GM18507 (cell line): ENCODE measurements at regions not wholly inside any gene's neighbourhood (a gene's known extent, or its start where the extent isn't known, plus 50 kb on each side); places are given as distances from the start of the nearest gene placed in this dataset.
"Not testable (repeated sequence)": the region's sequence is repeated elsewhere in the genome, so short reads cannot be mapped to it uniquely, and the experiment has no call there.

Experiments
- DNase-seq: peaks from one replicate; pipeline ENCODE4 v3.0.0; 2011; ENCODE audit warnings: low read depth; ENCODE audit not compliant: insufficient read length; ENCODE audit errors: extremely low spot score
- FAIRE-seq: peaks from 2 replicates; lab custom pipeline; 2011; peaks lifted over from hg19 to GRCh38; lab: Jason Lieb, UNC

DNA sequence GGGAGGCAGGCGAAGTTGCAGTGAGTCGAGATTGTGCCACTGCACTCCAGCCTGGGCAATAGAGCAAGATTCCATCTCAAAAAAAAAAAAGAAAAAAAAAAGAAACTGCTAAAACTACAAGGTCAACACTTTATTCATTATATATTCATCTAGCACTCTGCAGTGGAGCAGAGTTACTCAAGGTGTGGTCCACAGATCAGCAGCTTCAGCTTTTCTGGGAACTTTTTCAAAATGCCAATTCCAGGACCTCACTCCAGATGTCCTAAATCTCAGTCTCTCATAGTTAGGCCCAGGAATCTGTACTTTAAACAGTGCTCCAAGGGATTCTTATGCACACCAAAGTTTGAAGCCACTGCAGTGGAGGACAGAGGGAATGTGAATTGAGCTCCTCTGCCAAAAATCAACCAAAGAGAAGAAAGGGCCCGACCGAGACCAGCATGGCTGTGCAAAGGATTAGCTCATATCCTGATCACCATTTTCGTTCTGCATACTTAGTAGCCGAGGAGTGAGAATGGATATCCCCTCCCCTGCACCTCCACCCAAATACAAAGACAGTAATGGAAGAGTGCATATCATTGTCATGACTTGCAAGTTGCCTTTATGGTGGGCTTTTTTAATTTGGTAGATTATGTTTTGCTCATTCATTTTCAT, 201.9 kb downstream of the MEX3B start:
- no peak for FAIRE-seq
- DNase-seq: no peak

DNA sequence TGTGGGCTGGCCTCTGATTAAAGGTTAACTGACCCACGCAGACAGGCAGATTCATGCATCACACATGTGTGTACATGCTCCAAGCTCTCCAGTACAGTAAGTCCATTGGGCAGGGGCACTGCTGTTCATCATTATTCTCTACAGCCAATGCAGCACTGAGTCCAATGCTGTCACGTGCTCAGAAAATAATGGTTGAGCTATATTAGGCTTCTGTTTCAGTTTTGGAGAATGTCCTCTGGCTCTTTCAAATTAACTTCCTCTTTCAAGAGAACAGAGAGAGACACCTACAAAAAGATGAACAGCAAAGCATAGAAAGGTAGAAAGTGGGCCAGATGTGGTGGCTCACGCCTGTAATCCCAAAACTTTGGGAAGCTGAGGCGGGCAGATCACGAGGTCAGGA, 202.6 kb downstream of the MEX3B start:
- FAIRE-seq (peak; percentile 78), DNase-seq (no peak)

DNA sequence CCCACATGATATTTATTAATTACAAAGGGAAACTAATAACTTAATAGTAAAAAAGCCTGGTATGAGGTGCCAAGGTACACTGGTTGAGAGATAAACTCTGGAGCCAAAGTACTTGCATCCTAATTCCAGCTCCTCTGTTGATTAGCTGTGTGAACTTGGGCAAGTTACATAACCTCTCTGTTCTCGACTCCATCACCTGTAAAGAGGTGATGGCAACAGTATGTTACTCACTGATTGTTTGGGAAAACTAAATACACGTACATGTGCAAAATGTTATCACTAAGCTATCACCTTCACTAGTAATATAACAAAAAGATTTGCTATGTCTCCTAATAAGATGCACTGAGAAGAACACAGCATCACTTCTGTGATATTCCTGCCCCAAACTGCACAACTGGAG, 206.4 kb downstream of the MEX3B start:
- FAIRE-seq: no peak
- no peak for DNase-seq

DNA sequence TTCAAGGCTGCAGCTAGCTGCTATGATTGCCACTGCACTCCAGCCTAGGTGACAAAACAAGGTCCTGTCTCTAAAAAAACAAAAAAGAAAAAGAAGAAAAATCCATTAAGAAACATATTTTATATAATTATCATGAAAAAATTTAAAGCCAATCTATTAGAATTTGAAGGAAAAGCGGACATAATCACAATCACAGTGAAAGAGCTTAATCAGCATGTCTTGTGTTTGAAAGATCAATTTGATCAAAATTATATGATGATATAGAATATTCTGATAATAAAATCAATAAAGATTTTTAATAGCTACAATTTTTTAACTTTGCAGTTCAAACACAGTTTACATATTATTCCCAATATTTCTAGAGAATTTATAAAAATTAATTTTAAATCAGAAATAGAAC, 210.1 kb downstream of the MEX3B start:
- DNase-seq: no peak
- FAIRE-seq: no peak

DNA sequence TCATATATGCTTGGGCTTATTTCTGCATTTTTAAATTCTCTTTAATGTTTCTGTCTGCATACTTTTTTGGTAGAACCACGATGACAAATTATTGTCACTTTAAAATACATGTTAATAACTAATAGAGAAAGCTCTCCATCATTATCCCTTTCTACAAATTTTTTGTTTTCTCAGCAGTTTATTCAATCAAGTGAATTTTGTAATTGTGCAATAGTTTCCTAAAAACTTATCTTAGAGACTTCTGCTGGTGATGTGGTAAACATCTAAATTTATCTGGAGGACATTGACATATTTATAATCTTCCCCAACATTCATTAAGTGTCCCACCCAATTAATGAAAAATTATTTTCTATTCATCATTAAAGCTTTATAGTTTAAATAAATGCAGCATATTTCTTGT, 215.3 kb downstream of the MEX3B start:
- FAIRE-seq: no peak
- no peak for DNase-seq

DNA sequence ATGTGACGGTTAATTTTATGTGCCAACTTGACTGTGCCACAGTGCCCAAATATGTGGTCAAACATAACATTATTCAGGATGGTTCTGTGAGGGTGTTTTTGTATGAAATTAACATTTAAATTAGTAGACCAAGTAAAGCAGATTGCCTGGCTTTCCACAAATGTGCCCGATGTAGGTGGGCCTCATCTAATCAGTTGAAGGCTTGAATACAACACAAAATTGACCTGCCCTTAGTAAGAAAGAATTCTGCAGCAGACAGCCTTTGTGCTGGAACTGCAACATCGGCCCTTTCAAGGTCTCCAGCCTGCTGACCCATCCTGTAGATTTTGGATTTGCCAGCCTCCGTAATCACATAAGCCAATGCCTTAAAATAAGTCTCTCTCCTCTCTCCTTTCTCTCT, 215.9 kb downstream of the MEX3B start:
- DNase-seq (no peak), FAIRE-seq (no peak)

DNA sequence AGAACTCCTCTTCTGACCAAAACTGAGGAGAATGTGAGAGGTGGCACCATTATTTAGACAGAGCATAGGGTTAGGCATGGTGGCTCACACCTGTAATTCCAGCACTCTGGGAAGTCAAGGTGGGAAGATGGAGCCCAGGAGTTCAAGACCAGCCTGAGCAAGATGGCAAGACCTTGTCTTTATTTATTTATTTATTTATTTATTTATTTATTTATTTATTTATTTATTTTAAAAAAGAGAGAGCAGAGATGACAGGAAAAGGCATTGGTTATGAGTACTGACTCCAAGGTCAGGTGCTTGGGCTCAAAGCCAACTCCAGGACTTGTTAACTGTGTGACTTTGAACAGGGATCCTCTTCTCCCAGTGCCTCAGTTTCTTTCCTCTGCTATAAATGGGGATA, 217.7 kb downstream of the MEX3B start:
- DNase-seq (no peak), FAIRE-seq (no peak)

DNA sequence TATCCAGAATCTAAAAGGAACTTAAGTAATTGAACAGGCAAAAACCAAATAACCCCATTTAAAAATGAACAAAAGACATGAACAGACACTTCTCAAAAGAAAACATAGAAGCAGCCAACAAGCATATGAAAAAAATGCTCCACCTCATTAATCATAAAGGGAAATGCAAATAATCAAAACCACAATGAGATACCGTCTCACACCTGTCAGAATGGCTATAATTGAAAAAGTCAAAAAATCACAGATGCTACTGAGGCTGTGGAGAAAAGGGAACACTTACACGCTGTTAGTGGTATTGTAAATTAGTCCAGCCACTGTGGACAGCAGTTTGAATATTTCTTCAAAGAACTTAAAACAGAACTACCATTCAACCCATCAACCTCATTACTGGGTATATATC, 220.7 kb downstream of the MEX3B start:
- no peak for DNase-seq
- FAIRE-seq: no peak

DNA sequence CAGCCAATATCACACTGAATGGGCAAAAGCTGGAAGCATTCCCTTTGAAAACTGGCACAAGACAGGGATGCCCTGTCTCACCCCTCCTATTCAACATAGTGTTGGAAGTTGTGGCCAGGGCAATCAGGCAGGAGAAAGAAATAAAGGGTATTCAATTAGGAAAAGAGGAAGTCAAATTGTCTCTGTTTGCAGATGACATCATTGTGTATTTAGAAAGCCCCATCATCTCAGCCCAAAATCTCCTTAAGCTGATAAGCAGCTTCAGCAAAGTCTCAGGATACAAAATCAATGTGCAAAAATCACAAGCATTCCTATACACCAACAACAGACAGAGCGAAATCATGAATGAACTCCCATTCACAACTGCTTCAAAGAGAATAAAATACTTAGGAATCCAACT, 223.2 kb downstream of the MEX3B start:
- DNase-seq, FAIRE-seq: not testable (repeated sequence)

DNA sequence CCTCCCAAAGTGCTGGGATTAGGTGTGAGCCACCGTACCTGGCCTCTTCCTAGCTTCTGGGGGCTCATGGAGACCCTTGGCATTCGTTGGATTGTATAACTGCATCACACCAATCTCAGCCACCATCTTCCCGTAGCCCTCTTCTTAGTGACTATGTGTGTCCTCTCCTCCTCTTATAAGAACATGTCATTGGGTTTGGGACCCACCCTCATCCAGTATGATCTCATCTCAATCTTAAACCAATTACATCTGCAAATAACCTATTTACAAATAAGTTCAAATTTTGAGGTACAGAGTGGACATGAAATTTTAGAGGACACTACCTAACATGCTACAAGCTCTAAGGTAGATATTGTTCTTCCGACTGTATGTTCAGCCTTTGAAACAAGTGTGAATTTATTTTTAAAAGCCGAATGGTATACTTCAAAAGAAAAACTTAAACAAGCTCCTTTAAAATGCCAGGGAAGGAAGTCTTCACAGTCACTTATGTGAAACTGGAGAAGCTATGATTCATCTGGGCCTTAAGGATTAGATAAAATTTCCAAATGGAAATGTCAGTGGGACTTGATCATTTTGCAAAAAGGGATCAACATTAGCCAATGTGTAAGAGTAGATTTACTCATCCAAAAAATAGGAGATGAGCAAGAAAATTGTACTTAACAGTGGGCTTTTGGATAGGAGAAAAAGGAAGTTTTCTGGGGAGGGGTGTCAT, 225.7 kb downstream of the MEX3B start:
- DNase-seq (no peak), FAIRE-seq (no peak)

DNA sequence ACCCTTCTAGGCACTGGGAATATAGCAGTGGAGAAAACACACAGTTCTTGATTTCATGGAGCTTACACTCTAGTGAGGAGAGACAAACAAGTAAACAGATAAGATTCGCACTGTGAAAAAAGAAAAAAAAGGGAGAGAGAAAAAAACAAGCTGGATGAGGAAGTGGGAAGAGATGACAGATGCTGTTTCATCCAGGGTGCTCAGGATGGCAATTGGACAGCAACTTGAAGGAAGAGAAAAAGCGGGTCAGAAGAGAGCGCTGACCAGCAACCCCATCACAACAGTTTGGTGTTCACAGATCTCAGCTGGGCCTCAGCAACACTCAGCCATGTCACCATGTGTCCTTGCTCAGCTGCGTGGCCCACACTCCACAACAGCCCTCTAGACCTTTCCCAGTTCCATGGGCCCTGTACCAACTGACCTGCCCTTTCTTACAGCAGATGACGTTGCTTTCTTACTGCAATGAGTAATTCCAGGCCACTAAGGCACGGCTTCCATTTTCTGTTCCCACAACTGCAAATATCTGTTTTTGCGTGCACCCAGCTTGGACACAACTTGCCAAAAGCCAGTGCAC, 230.8 kb downstream of the MEX3B start:
- DNase-seq: no peak
- no peak for FAIRE-seq

DNA sequence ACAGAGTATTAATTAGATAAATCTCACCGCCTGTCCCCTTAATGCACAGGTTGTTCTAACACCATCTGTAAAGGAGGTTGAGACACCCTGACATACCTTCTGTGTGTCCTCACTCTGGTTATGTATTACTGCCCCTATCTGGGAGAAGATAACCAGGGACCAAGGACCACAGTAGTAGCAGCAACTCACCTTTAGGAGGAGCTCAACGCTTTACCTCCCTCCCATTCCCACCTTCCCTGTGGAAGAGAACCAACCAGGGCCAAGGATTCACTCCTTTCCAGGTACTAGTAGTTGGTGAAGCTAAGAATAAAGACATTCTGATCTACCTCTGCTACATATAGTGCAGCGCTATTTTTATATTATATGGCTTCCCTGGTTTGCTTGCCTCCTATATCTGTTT, 232.6 kb downstream of the MEX3B start:
- FAIRE-seq (no peak), DNase-seq (no peak)

DNA sequence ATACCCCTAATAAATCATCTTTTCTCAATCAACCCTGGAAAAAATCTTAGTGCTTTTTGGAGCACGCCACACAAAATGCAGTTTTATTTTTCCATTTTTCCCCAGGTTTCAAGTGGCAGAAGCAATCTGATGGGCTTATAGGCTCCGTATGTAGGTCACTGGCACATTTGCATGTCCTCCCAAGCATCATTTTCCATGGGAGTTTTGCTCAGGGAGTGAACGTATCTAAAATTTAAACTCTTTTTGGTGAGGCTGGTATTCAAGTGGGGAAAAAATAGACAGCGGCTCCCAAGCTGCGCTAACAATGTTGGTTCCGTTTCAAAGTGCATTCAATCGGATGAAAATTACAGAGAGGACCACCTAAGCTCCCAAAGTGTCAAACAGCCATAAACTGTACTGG, 233.4 kb downstream of the MEX3B start:
- FAIRE-seq: no peak
- no peak for DNase-seq

DNA sequence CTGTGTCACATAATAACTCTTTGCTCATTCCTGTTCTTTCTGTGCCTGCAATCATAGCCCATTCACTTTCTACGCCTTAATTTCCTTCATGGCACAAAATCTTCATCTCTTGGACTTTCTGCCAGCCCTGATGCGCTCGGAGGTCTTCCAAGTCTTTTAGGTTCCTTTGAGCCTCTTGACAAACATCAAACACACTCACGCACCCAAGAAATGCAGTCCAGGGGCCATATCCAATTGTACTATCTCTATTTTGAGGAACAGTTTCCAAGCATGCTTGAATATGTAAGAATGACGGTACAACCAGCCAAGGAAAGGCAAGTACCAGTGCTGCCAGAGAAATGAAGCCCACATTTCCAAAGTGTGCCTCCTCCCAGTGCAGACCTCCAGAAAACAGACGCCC, 234.1 kb downstream of the MEX3B start:
- FAIRE-seq: no peak
- DNase-seq: no peak

DNA sequence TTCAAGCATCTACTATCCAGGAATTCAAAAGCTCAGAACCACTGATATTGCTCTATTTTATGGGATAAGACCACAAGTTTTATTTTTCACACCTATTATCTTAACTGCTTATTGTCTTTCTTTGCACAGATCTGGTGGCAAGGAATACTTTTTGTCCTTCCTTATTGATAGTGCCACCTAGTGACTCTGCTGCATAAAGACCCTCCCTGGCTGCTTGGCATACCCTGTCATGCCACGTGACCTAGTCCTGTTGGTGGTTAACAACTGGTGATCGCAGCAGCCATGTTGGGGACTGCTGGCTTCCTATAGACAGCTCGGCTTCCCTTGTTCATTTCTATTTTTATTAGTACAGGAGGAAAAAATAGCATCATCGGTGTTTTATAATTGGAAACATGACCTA, 236.3 kb downstream of the MEX3B start:
- FAIRE-seq (no peak), DNase-seq (no peak)

DNA sequence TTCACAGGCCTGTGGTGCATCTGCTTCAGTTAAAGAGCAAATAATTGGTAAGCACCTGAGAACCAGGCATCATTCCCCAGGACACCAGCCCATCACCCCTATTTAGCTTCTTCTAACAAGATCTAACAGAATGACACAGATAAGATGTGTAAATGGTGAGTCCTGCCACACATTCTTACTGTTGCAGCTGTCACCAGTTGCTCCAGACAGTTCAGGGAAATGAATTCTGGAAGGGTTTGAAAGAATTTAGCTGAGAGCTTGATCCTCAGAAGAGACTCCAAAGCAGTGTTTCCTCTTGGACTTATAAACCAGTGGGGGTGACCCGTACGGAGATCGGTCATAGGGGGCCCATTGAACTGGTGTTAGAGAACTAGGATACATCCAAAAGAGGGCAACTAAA, 238.0 kb downstream of the MEX3B start:
- DNase-seq: no peak
- no peak for FAIRE-seq

DNA sequence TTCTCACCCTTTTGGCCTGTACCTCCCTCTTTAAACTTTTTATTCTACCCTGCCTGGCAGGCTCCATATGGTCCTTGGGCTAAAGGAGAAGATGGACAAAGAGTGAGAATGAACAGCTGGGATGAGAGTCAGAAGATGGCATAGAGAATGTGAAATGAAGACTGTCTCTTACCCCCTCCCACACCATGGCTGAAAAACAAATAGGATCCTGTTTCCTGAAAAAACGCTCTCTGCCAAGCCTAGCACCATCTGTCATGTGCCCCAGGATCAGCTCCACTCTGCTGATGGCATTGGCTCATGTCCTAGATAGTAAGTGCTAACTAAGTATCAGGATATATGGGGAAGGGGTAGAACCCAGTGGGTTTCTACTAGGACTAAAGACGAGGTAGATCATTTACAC, 238.6 kb downstream of the MEX3B start:
- DNase-seq (no peak), FAIRE-seq (no peak)

DNA sequence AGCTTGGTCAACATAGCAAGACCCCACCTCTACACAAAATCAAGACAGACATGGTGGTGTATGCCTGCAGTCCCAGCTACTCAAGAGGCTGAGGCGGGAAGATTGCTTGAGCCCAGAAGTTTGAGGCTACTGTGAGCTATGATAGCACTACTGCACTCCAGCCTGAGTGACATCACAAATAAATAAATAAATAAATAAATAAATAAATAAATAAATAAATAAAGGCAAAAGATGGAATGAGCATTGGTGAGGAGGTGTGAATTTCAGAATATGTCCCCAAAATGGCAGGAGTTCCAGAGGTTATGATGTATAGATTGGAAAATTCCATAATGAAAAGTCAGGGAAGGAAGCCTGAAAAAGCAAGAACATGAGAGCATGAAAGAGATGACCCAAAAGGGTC, 249.9 kb downstream of the MEX3B start:
- no peak for DNase-seq
- no peak for FAIRE-seq

DNA sequence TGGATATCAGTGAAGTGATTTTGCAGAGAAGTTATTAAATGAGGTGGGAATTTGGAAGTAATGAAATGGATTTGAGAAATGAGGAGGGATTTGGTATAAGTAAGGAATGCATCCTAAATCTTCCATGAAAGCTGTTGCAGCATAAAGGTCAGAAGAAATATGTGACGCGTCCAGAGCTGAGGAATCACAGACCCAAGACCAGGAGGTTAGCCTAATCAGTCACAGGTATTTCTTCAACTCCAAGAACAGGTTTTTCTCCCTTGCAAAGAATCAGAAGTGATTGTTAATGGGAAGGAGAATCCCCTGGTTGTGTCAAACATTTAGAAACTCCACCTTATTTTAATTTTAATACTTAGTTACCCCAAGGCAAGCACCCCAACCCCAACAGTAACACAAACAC, 253.2 kb downstream of the MEX3B start:
- FAIRE-seq (no peak), DNase-seq (no peak)

DNA sequence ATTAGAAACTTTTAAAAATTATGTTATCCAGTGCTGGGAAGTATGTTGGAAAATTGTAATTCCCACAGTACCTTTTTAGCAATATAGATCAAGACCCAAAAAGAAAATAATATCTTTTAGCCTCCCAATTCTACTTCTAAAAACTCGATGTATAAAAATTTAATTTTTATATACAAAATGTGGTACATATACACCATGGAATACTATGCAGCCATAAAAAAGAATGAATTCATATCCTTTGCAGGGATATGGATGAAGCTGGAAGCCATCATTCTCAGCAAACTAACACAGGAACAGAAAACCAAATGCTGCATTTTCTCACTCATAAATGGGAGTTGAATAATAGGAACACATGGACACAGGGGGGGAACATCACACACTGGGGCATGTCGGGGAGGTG, 254.5 kb downstream of the MEX3B start:
- FAIRE-seq, DNase-seq: not testable (repeated sequence)

DNA sequence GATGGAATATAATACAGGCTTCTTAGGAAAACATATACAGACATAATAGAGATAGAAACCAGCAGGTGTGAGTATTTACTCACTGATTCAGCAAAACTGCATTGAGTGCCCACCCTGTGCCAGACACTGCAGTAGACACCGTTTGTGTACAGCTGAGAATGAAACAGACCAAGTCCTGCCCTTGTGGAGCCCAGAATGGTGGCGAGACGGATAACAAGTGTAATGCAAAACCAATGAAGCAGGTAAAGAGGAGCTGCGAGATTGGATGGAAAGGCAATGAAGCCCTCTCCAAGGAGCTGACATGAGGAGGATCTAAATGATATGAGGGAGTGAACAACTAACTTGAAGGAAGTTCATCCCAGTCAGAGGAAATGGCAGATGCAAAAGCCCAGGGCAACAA, 256.4 kb downstream of the MEX3B start:
- DNase-seq: no peak

More for the DNA sequence above, 256.4 kb downstream of the MEX3B start:
- FAIRE-seq: no peak
